SH-SY5Y (cell line): ENCODE measurements at regions not wholly inside any gene's neighbourhood (a gene's known extent, or its start where the extent isn't known, plus 50 kb on each side); places are given as distances from the start of the nearest gene placed in this dataset.

Source experiments
- GATA2 ChIP-seq: IDR thresholded peaks from 2 replicates; pipeline ENCODE4 v1.6.1; 2011; ENCODE audit warnings: mild to moderate bottlenecking, low read depth, low read length
- GATA3 ChIP-seq: IDR thresholded peaks from 2 replicates; pipeline ENCODE4 v1.6.1; 2011; ENCODE audit warnings: low read depth, mild to moderate bottlenecking, low read length, moderate library complexity

DNA sequence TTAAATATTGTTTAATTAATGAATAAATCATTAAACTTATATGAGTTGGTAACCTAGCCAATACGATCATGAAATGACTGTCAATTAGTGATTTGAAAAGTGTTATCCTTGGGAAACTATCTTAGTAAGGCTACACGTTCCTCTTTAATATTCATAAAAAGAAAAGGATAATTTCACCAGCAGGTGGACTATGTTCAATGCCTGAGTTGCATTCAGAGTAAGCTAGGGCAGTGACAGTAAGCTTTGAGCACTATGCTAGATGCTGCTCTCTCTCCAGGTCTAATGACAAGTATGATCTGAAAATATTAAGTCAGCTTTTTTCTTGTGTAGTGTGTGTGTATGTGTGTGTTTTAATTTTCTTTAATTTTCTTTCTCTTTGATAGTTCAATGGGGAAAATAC is 486.3 kb upstream of the PCDH15 start:
- TF ChIP-seq GATA3 (no peak), GATA2 (no peak)
